Glomerular endothelial cell (primary cell): ENCODE measurements at regions not wholly inside any gene's neighbourhood (a gene's known extent, or its start where the extent isn't known, plus 50 kb on each side); places are given as distances from the start of the nearest gene placed in this dataset.

Experiments used
- DNase-seq: peaks from one replicate; pipeline ENCODE4 v3.0.0-alpha.2; 2011; ENCODE audit warnings: low read depth, low spot score; ENCODE audit errors: extremely low read depth

DNA sequence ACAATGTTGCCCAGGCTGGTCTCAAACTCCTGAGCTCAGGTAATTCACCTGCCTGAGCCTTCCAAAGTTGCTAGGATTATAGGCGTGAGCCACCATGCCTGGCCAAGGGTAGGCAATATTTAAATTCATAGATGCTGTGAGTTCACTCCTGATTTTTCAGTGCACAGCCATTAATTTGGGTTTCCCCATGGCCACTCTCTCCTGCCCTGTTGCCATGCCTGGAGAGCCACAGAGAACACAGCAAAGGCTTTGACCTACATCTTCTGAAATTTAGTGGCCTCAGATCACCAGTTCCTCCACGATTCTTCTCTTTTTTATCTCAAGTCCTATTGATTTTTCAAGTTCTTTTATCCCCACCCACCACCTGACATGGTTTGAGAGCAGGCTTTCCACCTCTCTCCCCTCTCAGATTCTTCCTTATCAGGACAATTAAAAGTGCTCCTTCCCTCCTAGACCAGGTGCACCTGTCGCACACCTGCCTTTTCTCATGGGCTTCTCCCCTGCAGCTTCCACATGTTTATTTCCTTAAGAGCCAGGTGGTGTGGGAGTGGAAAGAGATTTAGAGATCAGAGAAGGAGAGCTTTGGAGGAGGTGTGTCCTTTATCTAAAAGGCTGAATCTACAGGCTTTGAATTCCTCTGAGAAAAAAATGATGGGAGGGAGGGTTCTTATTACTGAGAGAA is 123.8 kb downstream of the ADRA2A start:
- DNase-seq: no peak

GRCh38 chr10:111203615-111204014 is 126.8 kb downstream of the ADRA2A start:
- no peak for DNase-seq

DNA sequence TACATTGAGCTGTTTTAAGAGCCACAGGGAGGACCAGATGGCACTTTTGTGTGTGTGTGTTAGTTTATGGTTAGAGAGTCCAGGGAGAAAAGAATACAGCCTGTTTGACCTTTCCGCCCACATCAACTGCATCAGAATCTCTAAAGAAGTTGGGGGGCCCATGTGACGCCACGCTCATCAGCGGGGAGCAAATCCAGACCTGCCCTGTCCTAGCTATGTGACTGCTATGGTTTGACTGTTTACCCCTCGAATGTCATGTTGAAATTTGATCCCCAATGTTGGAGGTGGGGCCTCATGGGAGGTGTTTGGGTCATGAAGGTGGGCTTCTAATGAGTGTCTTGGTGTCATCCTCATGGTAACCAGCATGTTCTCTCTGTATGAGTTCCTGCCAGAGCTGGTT is 128.0 kb downstream of the ADRA2A start:
- DNase-seq: no peak

DNA sequence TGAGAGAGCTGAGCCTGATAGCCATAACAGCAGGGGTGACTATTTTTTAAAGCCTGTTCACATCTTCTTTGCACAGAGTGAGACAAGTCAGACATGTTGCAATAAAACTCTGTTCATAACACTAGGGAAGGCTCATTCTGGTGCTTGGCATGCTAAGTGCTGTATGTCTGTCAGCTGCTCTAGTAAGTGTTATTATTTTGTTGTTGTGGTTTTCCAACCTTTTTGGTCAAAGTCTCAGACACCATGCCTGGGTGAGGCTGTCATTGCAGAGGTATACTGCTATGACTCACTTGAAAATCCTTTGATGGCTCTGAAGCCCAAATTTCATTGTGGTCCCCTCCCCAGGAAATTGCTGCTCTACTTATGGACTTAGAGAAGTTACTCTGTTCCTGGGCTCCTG is 129.7 kb downstream of the ADRA2A start:
- DNase-seq: no peak

GRCh38 chr10:111207500-111207899 is 130.7 kb downstream of the ADRA2A start:
- no peak for DNase-seq

- no peak for DNase-seq
These were observed 132.1 kb downstream of the ADRA2A start for GRCh38 chr10:111208951-111209350.

DNA sequence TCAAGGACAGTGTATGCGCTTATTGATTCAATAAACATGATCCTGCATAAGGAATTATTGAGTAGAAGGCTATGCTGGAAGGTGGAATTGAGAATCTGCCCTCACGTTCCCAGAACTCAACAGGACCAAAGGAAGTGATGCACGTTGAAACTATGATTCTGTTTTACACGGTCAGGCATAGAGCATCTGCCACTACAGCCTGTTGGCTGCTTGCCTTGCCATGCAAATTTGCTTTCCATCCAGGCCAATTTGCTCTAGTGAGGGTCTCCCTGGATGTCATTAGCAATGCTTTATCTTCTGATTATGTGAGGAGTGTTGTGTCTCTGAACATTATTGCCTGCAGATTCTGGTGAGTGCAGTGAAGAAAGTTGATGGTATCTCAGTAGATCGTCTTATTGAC is 132.9 kb downstream of the ADRA2A start:
- no peak for DNase-seq

- DNase-seq: no peak
These were observed 134.4 kb downstream of the ADRA2A start for GRCh38 chr10:111211241-111211640.

DNA sequence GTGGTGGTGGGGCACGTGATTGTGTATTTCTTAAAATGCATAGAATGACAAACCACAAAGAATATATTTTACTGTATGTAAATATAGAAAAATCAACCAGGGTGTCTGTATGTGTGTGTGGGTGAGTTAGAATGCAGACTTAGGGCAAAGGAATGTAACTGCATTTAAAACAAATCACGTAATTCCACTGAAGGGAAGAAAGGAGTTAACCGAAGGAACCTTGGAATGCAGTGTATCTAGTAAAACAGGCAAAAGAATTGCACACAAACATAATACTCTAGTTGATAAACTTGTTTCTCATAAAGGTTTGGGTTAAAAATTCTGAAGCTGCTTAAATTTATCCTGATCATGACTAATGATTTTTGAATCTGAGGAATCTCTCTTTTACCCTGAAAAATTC is 134.9 kb downstream of the ADRA2A start:
- no peak for DNase-seq

- no peak for DNase-seq
These were observed 145.1 kb downstream of the ADRA2A start for GRCh38 chr10:111221682-111222480.

DNA sequence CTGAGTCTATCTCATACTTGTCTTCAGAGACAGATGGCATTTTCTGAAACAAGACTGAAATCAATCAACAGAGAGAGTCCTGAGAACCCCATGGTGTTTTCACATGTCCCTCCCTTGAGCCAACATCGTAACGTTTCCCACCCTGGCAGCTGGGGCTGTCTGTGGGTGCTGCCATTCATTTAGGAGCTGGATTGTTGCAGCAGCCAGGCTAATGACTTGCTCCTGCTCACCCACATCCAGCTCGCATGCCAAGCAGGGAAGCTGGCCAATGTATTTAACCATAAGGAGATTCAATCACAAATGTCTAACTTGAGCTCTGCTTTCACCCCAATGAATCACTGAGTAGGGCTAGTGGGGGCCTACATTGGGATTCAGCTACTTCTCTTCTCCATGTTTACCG is 146.1 kb downstream of the ADRA2A start:
- DNase-seq: no peak

- no peak for DNase-seq
These were observed 154.9 kb downstream of the ADRA2A start for GRCh38 chr10:111231779-111232178.

DNA sequence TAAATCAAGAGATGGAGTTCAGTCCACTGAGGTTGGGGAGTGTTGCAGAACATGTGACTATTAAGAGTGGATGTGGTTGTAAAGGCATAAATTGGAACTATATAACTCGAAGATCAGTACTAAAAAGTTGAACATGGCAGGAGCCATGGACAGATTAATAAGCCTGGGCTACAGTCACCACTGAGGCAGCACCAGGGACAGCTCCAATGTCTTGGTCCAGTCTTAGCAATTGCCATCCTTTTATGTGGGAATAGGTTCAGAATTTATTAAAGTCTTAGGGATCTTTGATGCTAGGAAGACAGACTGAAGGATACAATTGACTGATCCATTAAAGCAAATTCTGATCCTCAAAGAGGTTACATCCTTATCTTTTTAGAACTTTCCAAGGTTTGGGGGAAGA is 156.6 kb downstream of the ADRA2A start:
- DNase-seq: no peak

GRCh38 chr10:111234234-111234913 is 157.5 kb downstream of the ADRA2A start:
- DNase-seq: no peak

DNA sequence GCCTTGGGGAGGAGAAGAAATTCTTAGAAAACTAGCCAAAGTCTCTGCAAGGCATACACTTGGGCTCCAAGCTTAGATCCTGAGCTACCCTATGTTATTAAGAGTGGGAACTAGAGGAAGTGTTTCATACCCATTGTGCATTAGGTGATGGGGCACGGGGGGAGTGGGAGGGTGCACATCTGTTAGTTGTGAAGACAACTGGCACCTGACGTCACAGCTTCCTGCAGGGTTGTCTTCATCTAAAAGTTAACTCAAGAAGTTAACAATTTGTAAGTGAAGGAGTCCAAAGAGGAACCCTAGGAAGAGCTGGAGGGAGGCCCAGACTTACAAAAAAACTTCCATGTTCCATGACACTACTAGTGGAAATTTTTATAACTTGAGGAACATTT is 158.1 kb downstream of the ADRA2A start:
- no peak for DNase-seq

DNA sequence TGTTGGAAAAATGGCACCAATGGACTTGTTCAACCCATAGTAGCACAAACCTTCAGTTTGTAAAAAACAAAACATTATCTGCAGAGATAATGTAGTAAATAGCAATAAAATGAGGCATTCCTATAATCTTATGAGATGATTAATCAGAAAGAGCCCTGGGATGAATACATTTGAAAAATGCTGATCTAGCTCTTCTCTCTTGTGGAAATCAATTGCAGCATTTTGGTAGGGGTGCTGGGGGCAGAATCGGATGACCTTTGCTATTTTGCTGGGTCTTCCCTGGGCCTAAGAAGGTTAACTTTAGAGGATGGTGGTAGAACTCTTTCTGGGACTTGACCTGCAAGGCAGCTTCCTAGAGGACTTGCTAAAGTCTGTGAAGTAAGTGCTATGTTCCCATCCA is 163.5 kb downstream of the ADRA2A start:
- DNase-seq: no peak

DNA sequence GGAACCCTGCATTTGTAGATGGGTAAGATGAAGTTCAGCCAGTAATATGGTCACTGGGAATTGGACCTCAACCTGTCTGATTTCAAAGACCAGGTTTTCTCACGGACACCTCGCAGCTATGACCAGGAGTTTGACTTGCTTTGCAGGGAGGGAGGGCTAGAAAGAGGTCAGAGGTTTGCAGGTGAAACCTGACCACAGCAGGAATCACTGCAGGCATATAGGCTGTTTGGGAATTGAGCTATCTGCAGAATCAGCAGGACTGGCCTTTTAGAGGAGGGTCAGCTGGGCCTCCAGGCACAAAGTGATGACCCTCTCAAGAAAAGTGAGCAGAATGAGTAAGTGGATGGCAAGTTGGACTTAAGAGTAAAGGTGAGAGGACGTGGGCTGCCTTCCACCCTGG is 166.3 kb downstream of the ADRA2A start:
- DNase-seq: no peak

GRCh38 chr10:111246136-111246535 is 169.3 kb downstream of the ADRA2A start:
- no peak for DNase-seq

DNA sequence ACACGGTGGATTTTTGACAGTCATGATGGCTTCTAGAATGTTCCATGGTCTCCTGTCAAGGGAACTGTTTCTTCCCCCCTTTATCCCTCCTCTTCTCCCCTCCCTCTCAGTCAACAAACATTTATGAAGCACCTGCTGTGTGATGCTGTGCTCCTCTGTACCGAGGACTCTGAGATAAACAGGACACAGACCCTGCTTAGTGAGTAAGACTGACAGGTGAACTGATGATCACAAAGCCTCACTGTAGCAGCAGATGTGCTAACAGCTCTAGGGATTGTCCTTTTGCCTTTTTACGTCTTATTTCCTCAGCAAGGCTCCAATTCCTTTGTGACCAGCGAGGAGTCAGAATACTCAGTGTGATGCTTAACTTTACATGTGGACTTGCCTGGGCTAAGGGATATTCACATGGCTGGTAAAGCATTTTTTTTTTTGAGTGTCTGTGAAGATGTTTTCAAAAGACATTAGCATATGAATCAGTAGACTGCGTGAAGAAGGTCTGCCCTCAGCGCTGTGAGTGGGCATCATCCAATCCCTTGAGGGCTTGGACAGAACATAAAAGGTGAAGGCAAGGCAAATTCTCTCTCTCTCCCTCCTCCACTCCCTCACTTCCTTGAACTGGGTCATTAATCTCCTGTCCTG is 170.1 kb downstream of the ADRA2A start:
- no peak for DNase-seq

- DNase-seq: no peak
These were observed 171.1 kb downstream of the ADRA2A start for GRCh38 chr10:111247781-111248389.

- no peak for DNase-seq
These were observed 173.1 kb downstream of the ADRA2A start for GRCh38 chr10:111249925-111250324.
